Fibroblast of pulmonary artery (primary cell): ENCODE measurements at regions not wholly inside any gene's neighbourhood (a gene's known extent, or its start where the extent isn't known, plus 50 kb on each side); places are given as distances from the start of the nearest gene placed in this dataset.

Source experiments
- DNase-seq: peaks from one replicate; pipeline ENCODE4 v3.0.0-alpha.2; 2010; ENCODE audit warnings: low read depth
- H3K4me3 ChIP-seq: replicated peaks from 2 replicates; pipeline ENCODE4 v1.5.1; 2011; ENCODE audit warnings: low read depth, mild to moderate bottlenecking, control low read depth, low read length, moderate library complexity
- TF ChIP-seq, protein P1 (sequence below): IDR thresholded peaks from 2 replicates; pipeline ENCODE4 v1.5.1; 2011; ENCODE audit warnings: mild to moderate bottlenecking, control low read depth, low read length, inconsistent platforms; ENCODE audit errors: missing control alignments

GRCh38 chr2:16566701-16567100 lies 98.9 kb downstream of the CYRIA start:
- no peak for DNase-seq
- no peak overlapping the region for H3K4me3 ChIP-seq
- TF ChIP-seq, protein P1, sequence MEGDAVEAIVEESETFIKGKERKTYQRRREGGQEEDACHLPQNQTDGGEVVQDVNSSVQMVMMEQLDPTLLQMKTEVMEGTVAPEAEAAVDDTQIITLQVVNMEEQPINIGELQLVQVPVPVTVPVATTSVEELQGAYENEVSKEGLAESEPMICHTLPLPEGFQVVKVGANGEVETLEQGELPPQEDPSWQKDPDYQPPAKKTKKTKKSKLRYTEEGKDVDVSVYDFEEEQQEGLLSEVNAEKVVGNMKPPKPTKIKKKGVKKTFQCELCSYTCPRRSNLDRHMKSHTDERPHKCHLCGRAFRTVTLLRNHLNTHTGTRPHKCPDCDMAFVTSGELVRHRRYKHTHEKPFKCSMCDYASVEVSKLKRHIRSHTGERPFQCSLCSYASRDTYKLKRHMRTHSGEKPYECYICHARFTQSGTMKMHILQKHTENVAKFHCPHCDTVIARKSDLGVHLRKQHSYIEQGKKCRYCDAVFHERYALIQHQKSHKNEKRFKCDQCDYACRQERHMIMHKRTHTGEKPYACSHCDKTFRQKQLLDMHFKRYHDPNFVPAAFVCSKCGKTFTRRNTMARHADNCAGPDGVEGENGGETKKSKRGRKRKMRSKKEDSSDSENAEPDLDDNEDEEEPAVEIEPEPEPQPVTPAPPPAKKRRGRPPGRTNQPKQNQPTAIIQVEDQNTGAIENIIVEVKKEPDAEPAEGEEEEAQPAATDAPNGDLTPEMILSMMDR = no peak

- DNase-seq = no peak
- TF ChIP-seq, protein P1 = no peak
These were observed 100.2 kb downstream of the CYRIA start for GRCh38 chr2:16565481-16565880.

DNA sequence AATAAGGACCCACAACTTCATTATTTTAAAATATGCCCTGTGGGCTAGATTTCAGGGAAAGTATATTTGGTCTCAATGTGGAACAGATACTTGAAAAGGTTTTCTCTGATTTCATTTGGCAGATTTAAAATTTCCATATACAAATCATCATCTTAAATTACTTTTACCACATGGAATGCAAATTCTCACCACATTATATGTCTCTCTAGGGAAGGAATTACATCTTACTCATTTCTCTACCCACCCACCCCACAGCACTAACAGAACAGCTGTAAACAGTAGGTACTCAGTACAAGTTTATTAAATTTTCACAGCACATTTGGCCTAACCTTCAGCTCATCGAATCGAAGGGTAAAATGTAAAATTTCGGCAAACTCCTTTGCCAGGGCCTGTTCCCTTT lies 104.0 kb downstream of the CYRIA start:
- DNase-seq = no peak
- TF ChIP-seq, protein P1 = no peak
- H3K4me3 ChIP-seq = no peak overlapping the region

More at GRCh38 chr2:16565481-16565880, 100.2 kb downstream of the CYRIA start:
- H3K4me3 ChIP-seq = no peak overlapping the region

GRCh38 chr2:16561251-16561650 lies 104.4 kb downstream of the CYRIA start:
- no peak overlapping the region for H3K4me3 ChIP-seq
- no peak for DNase-seq
- TF ChIP-seq, protein P1 = no peak

DNA sequence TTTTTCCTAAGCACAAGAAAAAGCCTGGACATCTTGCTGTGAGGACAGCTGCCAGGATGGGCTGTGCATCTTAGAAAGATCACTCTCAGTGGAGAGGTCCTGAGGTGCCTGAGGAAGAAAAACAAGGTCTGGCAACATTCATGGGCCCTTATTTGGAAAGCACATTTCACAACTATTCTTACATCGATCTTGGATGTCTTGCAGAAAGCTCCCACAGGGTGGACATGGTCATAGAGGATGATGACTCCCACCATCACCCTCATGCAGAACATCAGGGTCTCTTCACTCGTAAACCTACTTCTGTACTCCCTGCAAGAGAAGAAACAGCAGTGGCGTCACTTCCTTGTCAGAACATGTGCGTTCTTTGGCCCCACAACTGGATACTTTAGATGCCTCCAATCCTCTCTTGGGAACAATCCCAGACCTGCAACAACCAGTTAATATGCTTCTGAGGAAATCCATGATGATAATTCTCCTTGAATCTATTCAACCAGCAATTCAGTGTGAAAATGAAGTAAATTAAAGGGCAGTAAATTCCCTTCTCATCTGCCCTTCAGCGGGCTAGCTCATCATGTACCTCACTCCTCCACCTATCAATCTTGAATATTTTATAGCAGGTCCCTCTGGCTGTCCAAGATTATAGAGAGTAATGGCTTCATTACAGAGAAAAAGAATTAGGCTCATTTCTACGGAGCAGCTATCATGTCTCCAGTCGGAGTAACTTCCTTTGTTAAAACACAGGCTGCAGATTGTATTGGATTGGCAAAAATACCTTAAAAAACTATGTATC lies 106.2 kb downstream of the CYRIA start:
- H3K4me3 ChIP-seq = no peak overlapping the region
- TF ChIP-seq, protein P1 = no peak
- DNase-seq = peak; percentile 7

DNA sequence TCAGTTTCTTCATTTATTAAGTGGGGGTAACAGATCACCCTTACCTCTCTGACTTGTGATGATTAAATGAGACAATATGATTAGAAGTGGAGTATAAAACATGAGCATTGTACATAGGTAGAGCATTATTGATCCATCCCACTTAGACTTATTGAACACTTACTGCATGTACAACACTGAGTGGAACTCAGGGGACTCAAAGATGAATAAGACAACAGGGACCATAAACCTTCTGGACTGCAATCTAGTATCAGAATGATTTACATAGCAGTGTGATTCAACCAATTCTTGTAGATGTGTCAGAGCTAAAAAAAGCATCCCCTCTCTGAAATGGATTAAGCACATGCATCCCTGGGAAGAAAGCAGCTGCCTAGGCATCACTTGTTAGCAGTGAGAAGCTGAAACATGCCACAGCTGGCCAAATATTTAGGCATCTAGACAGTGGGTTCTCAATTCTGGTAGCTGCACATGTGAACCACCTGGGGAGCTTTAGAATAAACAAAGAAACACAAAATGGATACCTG lies 111.5 kb downstream of the CYRIA start:
- H3K4me3 ChIP-seq = no peak overlapping the region
- TF ChIP-seq, protein P1 = no peak
- DNase-seq = no peak
